ENCODE measurements at regions not wholly inside any gene's neighbourhood (a gene's known extent, or its start where the extent isn't known, plus 50 kb on each side); places are given as distances from the start of the nearest gene placed in this dataset.
"Not testable (repeated sequence)": the region's sequence is repeated elsewhere in the genome, so short reads cannot be mapped to it uniquely, and the experiment has no call there.

- no peak for DNase-seq (ENCODE audit: low spot score)
These were observed 490.3 kb upstream of the EPHA6 start for GRCh38 chr3:96324087-96324486.

GRCh38 chr3:96330795-96331194, 483.6 kb upstream of the EPHA6 start:
- no peak for DNase-seq (ENCODE audit: low spot score)

GRCh38 chr3:96331341-96331740, 483.1 kb upstream of the EPHA6 start:
- no peak for DNase-seq (ENCODE audit: low spot score)

GRCh38 chr3:96334779-96335178, 479.6 kb upstream of the EPHA6 start:
- DNase-seq (ENCODE audit: low spot score): no peak

GRCh38 chr3:96347289-96347688, 467.1 kb upstream of the EPHA6 start:
- no peak for DNase-seq (ENCODE audit: low spot score)

- not testable (repeated sequence) for DNase-seq (ENCODE audit: low spot score)
These were observed 462.8 kb upstream of the EPHA6 start for GRCh38 chr3:96351598-96351997.

- no peak for DNase-seq (ENCODE audit: low spot score)
These were observed 460.3 kb upstream of the EPHA6 start for GRCh38 chr3:96354106-96354505.

- DNase-seq (ENCODE audit: low spot score): no peak
These were observed 459.7 kb upstream of the EPHA6 start for GRCh38 chr3:96354742-96355141.

- DNase-seq (ENCODE audit: low spot score): no peak
These were observed 453.2 kb upstream of the EPHA6 start for GRCh38 chr3:96361241-96361640.

- DNase-seq (ENCODE audit: low spot score): no peak
These were observed 443.8 kb upstream of the EPHA6 start for GRCh38 chr3:96370637-96371036.

GRCh38 chr3:96410006-96410730, 404.2 kb upstream of the EPHA6 start:
- DNase-seq (ENCODE audit: low spot score): no peak

- DNase-seq (ENCODE audit: low spot score): no peak
These were observed 397.7 kb upstream of the EPHA6 start for GRCh38 chr3:96416549-96417255.

- no peak for DNase-seq (ENCODE audit: low spot score)
These were observed 386.3 kb upstream of the EPHA6 start for GRCh38 chr3:96428097-96428496.

GRCh38 chr3:96430079-96430478, 384.3 kb upstream of the EPHA6 start:
- no peak for DNase-seq (ENCODE audit: low spot score)

- no peak for DNase-seq (ENCODE audit: low spot score)
These were observed 379.7 kb upstream of the EPHA6 start for GRCh38 chr3:96434651-96435050.

- DNase-seq (ENCODE audit: low spot score): no peak
These were observed 365.0 kb upstream of the EPHA6 start for GRCh38 chr3:96449346-96449745.

GRCh38 chr3:96449803-96450202, 364.6 kb upstream of the EPHA6 start:
- DNase-seq (ENCODE audit: low spot score): no peak

GRCh38 chr3:96450699-96451098, 363.7 kb upstream of the EPHA6 start:
- DNase-seq (ENCODE audit: low spot score): no peak

GRCh38 chr3:96465521-96465920, 348.9 kb upstream of the EPHA6 start:
- DNase-seq (ENCODE audit: low spot score): no peak

GRCh38 chr3:96466441-96466840, 348.0 kb upstream of the EPHA6 start:
- DNase-seq (ENCODE audit: low spot score): peak; percentile 25

- DNase-seq (ENCODE audit: low spot score): no peak
These were observed 346.8 kb upstream of the EPHA6 start for GRCh38 chr3:96467639-96468038.

GRCh38 chr3:96478496-96478895, 335.9 kb upstream of the EPHA6 start:
- no peak for DNase-seq (ENCODE audit: low spot score)

- DNase-seq (ENCODE audit: low spot score): no peak
These were observed 333.5 kb upstream of the EPHA6 start for GRCh38 chr3:96480881-96481280.

GRCh38 chr3:96483191-96483590, 331.2 kb upstream of the EPHA6 start:
- not testable (repeated sequence) for DNase-seq (ENCODE audit: low spot score)
